Thoracic aorta (tissue), 2 donors: ENCODE measurements at regions not wholly inside any gene's neighbourhood (a gene's known extent, or its start where the extent isn't known, plus 50 kb on each side); places are given as distances from the start of the nearest gene placed in this dataset.

Experiments
- ATAC-seq: fragments of 150-250 bp; one replicate; pipeline ENCODE4 v1.8.0; 2017; ENCODE audit warnings: low read depth; ENCODE audit not compliant: insufficient number of reproducible peaks, low FRiP score
- DNase-seq: peaks from one replicate; pipeline ENCODE4 v3.0.0-alpha.2; 2020; ENCODE audit warnings: low spot score
- H3K27ac ChIP-seq, 2 donors: fragments of 200-600 bp; sonication (generic); 1 replicate in 1 of 2; 2 replicates in 1 of 2; pipeline ENCODE4 v1.5.1; 2016; ENCODE audit warnings: mild to moderate bottlenecking in 2 of 2, moderate library complexity in 2 of 2
- H3K27me3 ChIP-seq: fragments of 200-600 bp; sonication (generic); replicated peaks from 2 replicates; pipeline ENCODE4 v1.6.0; 2016; ENCODE audit warnings: mild to moderate bottlenecking; ENCODE audit not compliant: insufficient read depth
- H3K36me3 ChIP-seq: fragments of 200-600 bp; sonication (generic); one replicate; pipeline ENCODE4 v1.5.1; 2016
- H3K4me1 ChIP-seq, 2 donors: fragments of 200-600 bp; sonication (generic); 1 replicate in 1 of 2; 2 replicates in 1 of 2; pipeline versions ENCODE4 v1.5.1 to v1.6.0; 2016; ENCODE audit warnings: low read depth in 2 of 2, mild to moderate bottlenecking in 1 of 2; ENCODE audit not compliant: control insufficient read depth in 1 of 2
- H3K4me3 ChIP-seq: fragments of 200-600 bp; sonication (generic); 2 replicates; pipeline ENCODE4 v1.5.1; 2016; ENCODE audit warnings: mild to moderate bottlenecking
- H3K9me3 ChIP-seq: fragments of 200-600 bp; sonication (generic); 2 replicates; pipeline ENCODE4 v1.5.1; 2016
- CTCF ChIP-seq: fragments of 200-600 bp; sonication (generic); IDR thresholded peaks from one replicate; pipeline ENCODE4 v1.5.1; 2019; ENCODE audit warnings: antibody characterized with exemption

GRCh38 chr5:159503236-159503635 is 172.9 kb upstream of the IL12B start:
- TF ChIP-seq CTCF = no peak
- DNase-seq (no peak), ATAC-seq (no peak)
- Histone ChIP-seq H3K27ac (no peak overlapping the region), H3K27me3 (no peaks in the 10 kb centered on the region), H3K36me3 (no peaks in the 10 kb centered on the region), H3K4me3 (no peak overlapping the region), H3K9me3 (no peaks in the 10 kb centered on the region), H3K4me1 (peaks cover 6 to 29% of the 10 kb centered on the region in 2 donors)

DNA sequence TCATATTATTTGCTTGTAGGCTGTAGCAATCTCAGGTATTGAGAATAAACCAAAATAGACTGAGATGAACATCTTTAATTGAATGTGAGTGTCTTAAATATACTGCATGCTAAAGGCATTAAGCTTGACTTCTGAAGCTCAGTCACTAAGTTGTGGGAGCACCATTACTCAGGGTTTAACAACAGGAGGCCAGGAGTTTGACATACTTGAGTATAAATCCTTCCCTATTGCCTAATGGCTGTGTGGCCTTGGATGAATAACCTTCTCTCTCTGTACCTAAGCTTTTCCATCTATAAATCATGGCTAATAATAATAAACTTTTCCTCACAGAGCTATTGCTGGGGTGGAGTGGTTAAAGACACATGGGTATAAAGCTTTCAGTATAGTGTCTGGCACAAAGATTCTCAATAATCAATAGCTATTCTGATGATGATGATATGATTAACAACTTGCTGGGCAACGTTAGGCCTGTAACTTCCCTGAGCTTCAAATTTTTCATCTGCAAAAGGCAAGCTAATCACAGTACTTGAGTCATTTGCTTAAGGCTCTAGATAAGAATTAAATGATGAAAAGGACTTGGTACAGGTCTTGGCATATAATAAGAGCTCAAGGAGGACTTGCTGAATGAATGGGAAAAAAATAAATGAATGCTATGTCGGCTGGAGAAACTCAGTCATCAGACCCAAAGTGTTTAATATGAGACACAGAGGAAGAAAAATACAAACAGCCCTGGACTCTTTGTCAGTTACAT is 174.0 kb upstream of the IL12B start:
- Histone ChIP-seq H3K27me3 (no peaks in the 10 kb centered on the region), H3K4me1 (peaks cover 12 to 40% of the 10 kb centered on the region in 2 donors), H3K4me3 (no peak overlapping the region), H3K36me3 (no peaks in the 10 kb centered on the region), H3K27ac (peak overlapping the region; percentile 60 to 71), H3K9me3 (no peaks in the 10 kb centered on the region)
- ATAC-seq = no peak
- TF ChIP-seq CTCF = no peak
- no peak for DNase-seq

- no peak for DNase-seq
- peak; percentile 39 for ATAC-seq
- Histone ChIP-seq H3K27ac (peak overlapping the region; percentile 60 to 71), H3K36me3 (no peaks in the 10 kb centered on the region), H3K27me3 (no peaks in the 10 kb centered on the region), H3K9me3 (no peaks in the 10 kb centered on the region), H3K4me1 (peaks cover 13 to 46% of the 10 kb centered on the region in 2 donors), H3K4me3 (no peak overlapping the region)
- no peak for TF ChIP-seq CTCF
Measured at GRCh38 chr5:159504857-159505304, 174.6 kb upstream of the IL12B start.

GRCh38 chr5:159507055-159507454 is 176.8 kb upstream of the IL12B start:
- ATAC-seq = no peak
- H3K36me3 ChIP-seq = no peaks in the 10 kb centered on the region
- H3K27ac ChIP-seq = peak overlapping the region; percentile 80 to 84
- no peak for TF ChIP-seq CTCF
- no peak for DNase-seq
- peaks cover 13 to 68% of the 10 kb centered on the region in 2 donors for H3K4me1 ChIP-seq
- H3K9me3 ChIP-seq = no peaks in the 10 kb centered on the region
- no peak overlapping the region for H3K4me3 ChIP-seq
- H3K27me3 ChIP-seq = no peaks in the 10 kb centered on the region

- TF ChIP-seq CTCF = no peak
- Histone ChIP-seq H3K4me3 (no peak overlapping the region), H3K9me3 (no peaks in the 10 kb centered on the region), H3K27ac (peak overlapping the region; percentile 80 to 84), H3K36me3 (no peaks in the 10 kb centered on the region), H3K27me3 (no peaks in the 10 kb centered on the region), H3K4me1 (peaks cover 13 to 70% of the 10 kb centered on the region in 2 donors)
- no peak for DNase-seq
- ATAC-seq = no peak
Measured at GRCh38 chr5:159507661-159508060, 177.4 kb upstream of the IL12B start.
